GM21737 (cell line): ENCODE measurements at regions not wholly inside any gene's neighbourhood (a gene's known extent, or its start where the extent isn't known, plus 50 kb on each side); places are given as distances from the start of the nearest gene placed in this dataset.
"Not testable (repeated sequence)": the region's sequence is repeated elsewhere in the genome, so short reads cannot be mapped to it uniquely, and the experiment has no call there.

Experiments used
- ATAC-seq: cut with Tn5 transposase; IDR thresholded peaks from one replicate; pipeline ENCODE4 v1.9.1; 2021; ENCODE audit warnings: mild to moderate bottlenecking, moderate library complexity; ENCODE audit not compliant: unreplicated experiment

- no peak for ATAC-seq
Measured at GRCh38 chr3:115385774-115386730, 237.3 kb upstream of the GAP43 start.

- ATAC-seq = no peak
Measured at GRCh38 chr3:115388166-115388565, 235.1 kb upstream of the GAP43 start.

GRCh38 chr3:115388811-115389210 lies 234.5 kb upstream of the GAP43 start:
- ATAC-seq = no peak

GRCh38 chr3:115396801-115397200 lies 226.5 kb upstream of the GAP43 start:
- ATAC-seq = no peak

- no peak for ATAC-seq
Measured at GRCh38 chr3:115397433-115397832, 225.9 kb upstream of the GAP43 start.

GRCh38 chr3:115398506-115398905 lies 224.8 kb upstream of the GAP43 start:
- no peak for ATAC-seq

GRCh38 chr3:115399750-115400149 lies 223.6 kb upstream of the GAP43 start:
- no peak for ATAC-seq

GRCh38 chr3:115401298-115401697 lies 222.0 kb upstream of the GAP43 start:
- ATAC-seq = no peak

- no peak for ATAC-seq
Measured at GRCh38 chr3:115401851-115402501, 221.3 kb upstream of the GAP43 start.

GRCh38 chr3:115402651-115403050 lies 220.7 kb upstream of the GAP43 start:
- no peak for ATAC-seq

- no peak for ATAC-seq
Measured at GRCh38 chr3:115403786-115404185, 219.5 kb upstream of the GAP43 start.

- ATAC-seq = no peak
Measured at GRCh38 chr3:115409596-115409995, 213.7 kb upstream of the GAP43 start.

- ATAC-seq = not testable (repeated sequence)
Measured at GRCh38 chr3:115414610-115415009, 208.7 kb upstream of the GAP43 start.

GRCh38 chr3:115415246-115415996 lies 207.9 kb upstream of the GAP43 start:
- ATAC-seq = no peak

GRCh38 chr3:115418583-115418982 lies 204.7 kb upstream of the GAP43 start:
- no peak for ATAC-seq

GRCh38 chr3:115420086-115420485 lies 203.2 kb upstream of the GAP43 start:
- no peak for ATAC-seq

GRCh38 chr3:115423170-115423569 lies 200.1 kb upstream of the GAP43 start:
- no peak for ATAC-seq

- ATAC-seq = no peak
Measured at GRCh38 chr3:115428841-115429240, 194.5 kb upstream of the GAP43 start.

- ATAC-seq = no peak
Measured at GRCh38 chr3:115436767-115437301, 186.5 kb upstream of the GAP43 start.

- no peak for ATAC-seq
Measured at GRCh38 chr3:115438799-115439198, 184.5 kb upstream of the GAP43 start.

- no peak for ATAC-seq
Measured at GRCh38 chr3:115445559-115445958, 177.8 kb upstream of the GAP43 start.
